HCT116 (cell line): ENCODE measurements at regions not wholly inside any gene's neighbourhood (a gene's known extent, or its start where the extent isn't known, plus 50 kb on each side); places are given as distances from the start of the nearest gene placed in this dataset.

Experiments
- ATAC-seq: fragments of 200-7000 bp; cut with Tn5 transposase; 2 replicates; pipeline ENCODE4 v1.9.1; 2020; ENCODE audit warnings: mild to moderate bottlenecking, moderate library complexity
- BruUV-seq: library from RNA; stranded (reverse); fragments of 400-500 nt; replicated peaks from 2 replicates; lab custom pipeline; 2021; lab: Mats Ljungman, UMichigan
- CTCF ChIA-PET: fragments of 300-600 bp; sonication (Branson Sonifier 250); formaldehyde crosslinking; loops from one replicate; lab custom pipeline; 2021; ENCODE audit warnings: antibody characterized with exemption; lab: Charles Lee
- POLR2A ChIA-PET: fragments of 300-600, 350-600 bp; sonication (Branson Sonifier 250); formaldehyde crosslinking; loops from one replicate; lab custom pipeline; 2021; ENCODE audit warnings: antibody characterized with exemption; lab: Charles Lee
- RAD21 ChIA-PET, 2 experiments: fragments of 300-600 bp; sonication (Branson Sonifier 250); formaldehyde crosslinking; loops; one replicate each; lab custom pipeline; 2023; ENCODE audit warnings: low total read pairs in 2 of 2; ENCODE audit not compliant: uncharacterized antibody in 2 of 2, unreplicated experiment in 2 of 2, low non-redundant PET in 1 of 2; lab: Charles Lee
- DNase-seq: peaks from one replicate; pipeline ENCODE4 v3.0.0-alpha.2; 2010; ENCODE audit warnings: low read depth, low spot score
- H2AFZ ChIP-seq: fragments of 200-600 bp; shearing (Covaris generic), sonication (generic); 2 replicates; pipeline ENCODE4 v1.6.1; 2017; ENCODE audit warnings: low read depth, mixed run types, mixed read lengths, antibody characterized with exemption, low read length; ENCODE audit not compliant: poor library complexity, severe bottlenecking
- H3K27ac ChIP-seq: 2 replicates; pipeline ENCODE4 v1.5.1; 2012; ENCODE audit warnings: low read depth, low read length
- H3K27me3 ChIP-seq: fragments of 200-600 bp; sonication (generic); 2 replicates; pipeline ENCODE4 v1.6.1; 2016; ENCODE audit warnings: mixed run types, low read length, mixed read lengths; ENCODE audit not compliant: insufficient read depth
- H3K36me3 ChIP-seq, 2 experiments: fragments of 200-500 bp in 1 of 2; fragments of 200-600 bp in 1 of 2; sonication (Bioruptor generic) in 1 of 2; sonication (generic) in 1 of 2; 2 replicates each; pipeline versions ENCODE4 v1.5.1 to v1.6.1; 2014 to 2016; ENCODE audit warnings: low read length in 2 of 2, inconsistent platforms in 1 of 2, mixed read lengths in 1 of 2, mixed run types in 1 of 2; ENCODE audit not compliant: insufficient read depth in 2 of 2, control insufficient read depth in 1 of 2
- H3K4me1 ChIP-seq, 2 experiments: fragments of 200-600 bp in 1 of 2; sonication (generic) in 1 of 2; 2 replicates each; pipeline versions ENCODE4 v1.5.1 to v1.6.1; 2012 to 2017; ENCODE audit warnings: low read length in 2 of 2, inconsistent platforms in 1 of 2, mild to moderate bottlenecking in 1 of 2, mixed read lengths in 1 of 2, mixed run types in 1 of 2, moderate library complexity in 1 of 2; ENCODE audit not compliant: insufficient read depth in 2 of 2, control insufficient read depth in 1 of 2
- H3K4me2 ChIP-seq: fragments of 200-600 bp; sonication (generic); 2 replicates; pipeline ENCODE4 v1.6.1; 2017; ENCODE audit warnings: mixed run types, low read length, mixed read lengths
- H3K4me3 ChIP-seq, 2 experiments: fragments of 200-600 bp in 1 of 2; sonication (generic) in 1 of 2; replicated peaks in 1 of 2; 2 replicates each; pipeline ENCODE4 v1.5.1; 2011 to 2016; ENCODE audit warnings: low read length in 2 of 2, control low read depth in 1 of 2, low read depth in 1 of 2, mild to moderate bottlenecking in 1 of 2, mixed read lengths in 1 of 2, mixed run types in 1 of 2
- H3K79me2 ChIP-seq: fragments of 200-600 bp; sonication (generic); 2 replicates; pipeline ENCODE4 v1.6.1; 2017; ENCODE audit warnings: mild to moderate bottlenecking, mixed run types, low read length, moderate library complexity, mixed read lengths; ENCODE audit not compliant: insufficient read depth
- H3K9ac ChIP-seq: fragments of 200-600 bp; sonication (generic); 2 replicates; pipeline ENCODE4 v1.6.1; 2016; ENCODE audit warnings: low read length, mixed read lengths
- H3K9me2 ChIP-seq: fragments of 200-600 bp; sonication (generic), shearing (Covaris generic); 2 replicates; pipeline ENCODE4 v1.6.1; 2017; ENCODE audit warnings: mixed run types, mild to moderate bottlenecking, moderate library complexity; ENCODE audit not compliant: insufficient read depth
- H3K9me3 ChIP-seq, 2 experiments: fragments of 200-500 bp in 1 of 2; fragments of 200-600 bp in 1 of 2; sonication (Bioruptor generic) in 1 of 2; sonication (generic) in 1 of 2; 2 replicates each; pipeline ENCODE4 v1.6.1; 2014 to 2017; ENCODE audit warnings: low read length in 2 of 2, mixed read lengths in 2 of 2, inconsistent platforms in 1 of 2, low read depth in 1 of 2, mild to moderate bottlenecking in 1 of 2, mixed run types in 1 of 2, moderate library complexity in 1 of 2; ENCODE audit not compliant: control insufficient read depth in 1 of 2, insufficient read depth in 1 of 2
- H4K20me1 ChIP-seq: fragments of 200-600 bp; sonication (generic), shearing (Covaris generic); 2 replicates; pipeline ENCODE4 v1.6.1; 2017; ENCODE audit warnings: mixed run types, mild to moderate bottlenecking, moderate library complexity; ENCODE audit not compliant: insufficient read depth
- CBX3 ChIP-seq: IDR thresholded peaks from 2 replicates; pipeline ENCODE4 v1.6.1; 2012; ENCODE audit warnings: low read depth
- EGR1 ChIP-seq: IDR thresholded peaks from 2 replicates; pipeline ENCODE4 v1.6.1; 2012; ENCODE audit warnings: low read depth
- EZH2 ChIP-seq: fragments of 200-600 bp; sonication (generic); IDR thresholded peaks from 2 replicates; pipeline ENCODE4 v1.6.1; 2017; ENCODE audit warnings: antibody characterized with exemption, mixed run types
- EZH2phosphoT487 ChIP-seq: fragments of 200-600 bp; IDR thresholded peaks from 2 replicates; pipeline ENCODE4 v1.6.1; 2018; ENCODE audit warnings: antibody characterized with exemption, borderline replicate concordance
- FOSL1 ChIP-seq: IDR thresholded peaks from 2 replicates; pipeline ENCODE4 v1.6.1; 2012; ENCODE audit warnings: low read depth
- MAX ChIP-seq: IDR thresholded peaks from 2 replicates; pipeline ENCODE4 v1.6.1; 2012
- POLR2A ChIP-seq: IDR thresholded peaks from 2 replicates; pipeline ENCODE4 v1.7.0; 2011; ENCODE audit warnings: borderline replicate concordance; ENCODE audit not compliant: insufficient read depth, insufficient read length; ENCODE audit errors: extremely low read depth
- RAD21 ChIP-seq: IDR thresholded peaks from 2 replicates; pipeline ENCODE4 v1.6.1; 2012; ENCODE audit warnings: low read depth, mild to moderate bottlenecking
- REST ChIP-seq: IDR thresholded peaks from 2 replicates; pipeline ENCODE4 v1.6.1; 2012; ENCODE audit warnings: low read depth
- SIN3A ChIP-seq: IDR thresholded peaks from 2 replicates; pipeline ENCODE4 v1.6.1; 2012; ENCODE audit warnings: low read depth
- SP1 ChIP-seq: IDR thresholded peaks from 2 replicates; pipeline ENCODE4 v1.6.1; 2012; ENCODE audit warnings: low read depth
- YY1 ChIP-seq: IDR thresholded peaks from 2 replicates; pipeline ENCODE4 v1.6.1; 2011; ENCODE audit warnings: low read length, low read depth, moderate library complexity, mild to moderate bottlenecking; ENCODE audit not compliant: insufficient replicate concordance; ENCODE audit errors: extremely low read depth
- ZBTB33 ChIP-seq: IDR thresholded peaks from 2 replicates; pipeline ENCODE4 v1.6.1; 2011; ENCODE audit warnings: mild to moderate bottlenecking, low read length, moderate library complexity; ENCODE audit not compliant: insufficient replicate concordance; ENCODE audit errors: extremely low read depth
- ZFX ChIP-seq: fragments of 450-650 bp; IDR thresholded peaks from 2 replicates; pipeline ENCODE4 v1.6.1; 2017
- ZNF274 ChIP-seq: fragments of 200-500 bp; sonication (Bioruptor generic); IDR thresholded peaks from 2 replicates; pipeline ENCODE4 v1.6.1; 2014; ENCODE audit warnings: mild to moderate bottlenecking, low read depth, low read length, inconsistent platforms
- intact Hi-C: fragments of 100-400 bp; cut with micrococcal nuclease; formaldehyde crosslinking; loops from 2 replicates; pipeline ENCODE4 v1.10.0; 2022

- H2AFZ ChIP-seq = no peak overlapping the region
- intact Hi-C loops = no loop called here
- ChIA-PET CTCF (no interaction called here), POLR2A (no interaction called here), RAD21 (no interaction called here)
- H3K4me1 ChIP-seq = no peaks in the 10 kb centered on the region
- no peaks in the 10 kb centered on the region for H3K79me2 ChIP-seq
- H3K9ac ChIP-seq = no peak overlapping the region
- peaks cover 13% of the 10 kb centered on the region for H3K27me3 ChIP-seq
- H3K27ac ChIP-seq = no peak overlapping the region
- no peak for DNase-seq
- no peaks in the 10 kb centered on the region for H3K9me3 ChIP-seq
- H3K9me2 ChIP-seq = no peaks in the 10 kb centered on the region
- H3K4me3 ChIP-seq = no peak overlapping the region
- BruUV-seq = no TSS peak
- no peaks in the 10 kb centered on the region for H4K20me1 ChIP-seq
- no peaks in the 10 kb centered on the region for H3K36me3 ChIP-seq
- TF ChIP-seq SP1 (no peak), EZH2 (no peak), CBX3 (no peak), EGR1 (no peak), POLR2A (no peak)
- ATAC-seq = no peak
- no peak overlapping the region for H3K4me2 ChIP-seq
These were observed 225.0 kb downstream of the SEC16B start for GRCh38 chr1:177744906-177745305.

GRCh38 chr1:177741476-177741875, 228.4 kb downstream of the SEC16B start:
- H3K4me2 ChIP-seq = no peak overlapping the region
- peaks cover 18% of the 10 kb centered on the region for H3K27me3 ChIP-seq
- no peaks in the 10 kb centered on the region for H3K4me1 ChIP-seq
- ChIA-PET CTCF (no interaction called here), POLR2A (no interaction called here), RAD21 (no interaction called here)
- DNase-seq (no peak), ATAC-seq (no peak)
- no peak overlapping the region for H3K9ac ChIP-seq
- no peaks in the 10 kb centered on the region for H4K20me1 ChIP-seq
- H3K9me3 ChIP-seq = no peaks in the 10 kb centered on the region
- intact Hi-C loops = no loop called here
- H2AFZ ChIP-seq = no peak overlapping the region
- H3K79me2 ChIP-seq = no peaks in the 10 kb centered on the region
- H3K9me2 ChIP-seq = no peaks in the 10 kb centered on the region
- no peak overlapping the region for H3K27ac ChIP-seq
- no TSS peak for BruUV-seq
- H3K4me3 ChIP-seq = no peak overlapping the region
- H3K36me3 ChIP-seq = no peaks in the 10 kb centered on the region
- TF ChIP-seq FOSL1 (no peak), ZNF274 (no peak), EGR1 (no peak), EZH2phosphoT487 (no peak), MAX (no peak), REST (no peak), SIN3A (no peak), YY1 (no peak), ZFX (no peak), RAD21 (no peak), ZBTB33 (no peak)
